Hindlimb muscle (tissue), 1 donor: ENCODE measurements at regions not wholly inside any gene's neighbourhood (a gene's known extent, or its start where the extent isn't known, plus 50 kb on each side); places are given as distances from the start of the nearest gene placed in this dataset.
A peak's percentile ranks its signal among the peaks of the same experiment; 100 is the strongest.
"Not testable (repeated sequence)": the region's sequence is repeated elsewhere in the genome, so short reads cannot be mapped to it uniquely, and the experiment has no call there.

ENCODE experiments used
- DNase-seq: peaks from one replicate; pipeline ENCODE4 v3.0.0-alpha.2; 2013

- DNase-seq, result no peak
Observed at GRCh38 chrX:109155161-109155560, 326.7 kb downstream of the GUCY2F start.

- DNase-seq, result not testable (repeated sequence)
Observed at GRCh38 chrX:109144173-109144572, 337.7 kb downstream of the GUCY2F start.

- no peak for DNase-seq
Observed at GRCh38 chrX:109140463-109140862, 341.4 kb downstream of the GUCY2F start.

GRCh38 chrX:109134777-109135176 is 347.1 kb downstream of the GUCY2F start:
- DNase-seq, result no peak

- DNase-seq, result no peak
Observed at GRCh38 chrX:109125304-109125703, 356.6 kb downstream of the GUCY2F start.

GRCh38 chrX:109089359-109089758 is 353.0 kb upstream of the IRS4 start:
- DNase-seq, result no peak

- no peak for DNase-seq
Observed at GRCh38 chrX:109077788-109078187, 341.4 kb upstream of the IRS4 start.

- peak; percentile 14 for DNase-seq
Observed at GRCh38 chrX:109054181-109054581, 317.8 kb upstream of the IRS4 start.

GRCh38 chrX:109049903-109050302 is 313.5 kb upstream of the IRS4 start:
- DNase-seq, result no peak

- no peak for DNase-seq
Observed at GRCh38 chrX:109049416-109049815, 313.1 kb upstream of the IRS4 start.

GRCh38 chrX:109040057-109040456 is 303.7 kb upstream of the IRS4 start:
- no peak for DNase-seq

- DNase-seq, result no peak
Observed at GRCh38 chrX:109036624-109037023, 300.3 kb upstream of the IRS4 start.

- DNase-seq, result no peak
Observed at GRCh38 chrX:108993909-108994308, 257.5 kb upstream of the IRS4 start.

GRCh38 chrX:108972899-108973298 is 236.5 kb upstream of the IRS4 start:
- DNase-seq, result not testable (repeated sequence)

GRCh38 chrX:108947205-108947604 is 210.8 kb upstream of the IRS4 start:
- no peak for DNase-seq

- no peak for DNase-seq
Observed at GRCh38 chrX:108946531-108946930, 210.2 kb upstream of the IRS4 start.

GRCh38 chrX:108945883-108946523 is 209.6 kb upstream of the IRS4 start:
- DNase-seq, result no peak

GRCh38 chrX:108914791-108915190 is 178.4 kb upstream of the IRS4 start:
- DNase-seq, result no peak

GRCh38 chrX:108903831-108904230 is 167.5 kb upstream of the IRS4 start:
- DNase-seq, result not testable (repeated sequence)

GRCh38 chrX:108900333-108900732 is 164.0 kb upstream of the IRS4 start:
- no peak for DNase-seq

GRCh38 chrX:108896349-108896748 is 160.0 kb upstream of the IRS4 start:
- DNase-seq, result not testable (repeated sequence)

GRCh38 chrX:108892501-108892900 is 156.1 kb upstream of the IRS4 start:
- DNase-seq, result no peak

GRCh38 chrX:108875548-108875947 is 139.2 kb upstream of the IRS4 start:
- no peak for DNase-seq

- DNase-seq, result not testable (repeated sequence)
Observed at GRCh38 chrX:108843039-108843438, 106.7 kb upstream of the IRS4 start.

GRCh38 chrX:108833993-108834392 is 97.6 kb upstream of the IRS4 start:
- DNase-seq, result no peak
